ENCODE measurements at regions not wholly inside any gene's neighbourhood (a gene's known extent, or its start where the extent isn't known, plus 50 kb on each side); places are given as distances from the start of the nearest gene placed in this dataset.

- DNase-seq (ENCODE audit: low read depth in 1 of 2, low spot score in 1 of 2) = no peak
Observed at GRCh38 chr2:8399731-8400130, 282.1 kb upstream of the ID2 start.

- no peak for DNase-seq (ENCODE audit: low read depth in 1 of 2, low spot score in 1 of 2)
Observed at GRCh38 chr2:8400196-8400595, 281.7 kb upstream of the ID2 start.

GRCh38 chr2:8402222-8402621, 279.6 kb upstream of the ID2 start:
- no peak for DNase-seq (ENCODE audit: low read depth in 1 of 2, low spot score in 1 of 2)

- DNase-seq (ENCODE audit: low read depth in 1 of 2, low spot score in 1 of 2) = no peak
Observed at GRCh38 chr2:8403876-8404275, 278.0 kb upstream of the ID2 start.

GRCh38 chr2:8405334-8405733, 276.5 kb upstream of the ID2 start:
- no peak for DNase-seq (ENCODE audit: low read depth in 1 of 2, low spot score in 1 of 2)

- no peak for DNase-seq (ENCODE audit: low read depth in 1 of 2, low spot score in 1 of 2)
Observed at GRCh38 chr2:8406271-8406670, 275.6 kb upstream of the ID2 start.

- DNase-seq (ENCODE audit: low read depth in 1 of 2, low spot score in 1 of 2) = no peak
Observed at GRCh38 chr2:8407332-8407731, 274.5 kb upstream of the ID2 start.

- DNase-seq (ENCODE audit: low read depth in 1 of 2, low spot score in 1 of 2) = peak; percentile 29 to 75
Observed at GRCh38 chr2:8408560-8409460, 273.0 kb upstream of the ID2 start.

GRCh38 chr2:8409461-8410260, 272.2 kb upstream of the ID2 start:
- no peak for DNase-seq (ENCODE audit: low read depth in 1 of 2, low spot score in 1 of 2)

GRCh38 chr2:8412082-8412481, 269.8 kb upstream of the ID2 start:
- DNase-seq (ENCODE audit: low read depth in 1 of 2, low spot score in 1 of 2) = no peak

GRCh38 chr2:8412586-8412985, 269.3 kb upstream of the ID2 start:
- DNase-seq (ENCODE audit: low read depth in 1 of 2, low spot score in 1 of 2) = no peak

- no peak for DNase-seq (ENCODE audit: low read depth in 1 of 2, low spot score in 1 of 2)
Observed at GRCh38 chr2:8413589-8414135, 268.2 kb upstream of the ID2 start.

- DNase-seq (ENCODE audit: low read depth in 1 of 2, low spot score in 1 of 2) = no peak
Observed at GRCh38 chr2:8414946-8415879, 266.6 kb upstream of the ID2 start.

- no peak for DNase-seq (ENCODE audit: low read depth in 1 of 2, low spot score in 1 of 2)
Observed at GRCh38 chr2:8416001-8416571, 265.8 kb upstream of the ID2 start.

GRCh38 chr2:8416849-8417832, 264.7 kb upstream of the ID2 start:
- DNase-seq (ENCODE audit: low read depth in 1 of 2, low spot score in 1 of 2) = no peak

GRCh38 chr2:8418721-8419120, 263.1 kb upstream of the ID2 start:
- DNase-seq (ENCODE audit: low read depth in 1 of 2, low spot score in 1 of 2) = no peak

GRCh38 chr2:8421658-8422449, 260.0 kb upstream of the ID2 start:
- no peak for DNase-seq (ENCODE audit: low read depth in 1 of 2, low spot score in 1 of 2)

- no peak for DNase-seq (ENCODE audit: low read depth in 1 of 2, low spot score in 1 of 2)
Observed at GRCh38 chr2:8422450-8422800, 259.4 kb upstream of the ID2 start.
